ENCODE measurements at regions not wholly inside any gene's neighbourhood (a gene's known extent, or its start where the extent isn't known, plus 50 kb on each side); places are given as distances from the start of the nearest gene placed in this dataset.

DNA sequence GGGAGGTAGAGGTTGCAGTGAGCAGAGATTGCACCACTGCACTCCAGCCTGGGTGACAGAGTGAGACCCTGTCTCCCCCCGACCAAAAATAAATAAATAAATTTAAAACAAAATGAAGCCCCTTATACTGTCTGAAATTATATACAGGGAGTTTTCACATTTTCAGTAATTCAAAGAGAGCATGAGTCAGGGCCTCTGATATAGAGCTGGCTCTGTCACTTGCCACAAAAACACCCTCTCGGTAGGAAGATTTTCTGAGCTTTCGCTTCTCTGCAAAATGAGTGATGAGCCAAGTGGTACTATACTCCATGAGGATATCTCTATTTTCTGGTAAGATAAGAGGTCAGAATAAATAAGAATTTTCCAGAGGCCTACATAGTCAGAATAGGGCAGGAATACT, 462.9 kb downstream of the COG6 start:
- TF ChIP-seq, protein P1, sequence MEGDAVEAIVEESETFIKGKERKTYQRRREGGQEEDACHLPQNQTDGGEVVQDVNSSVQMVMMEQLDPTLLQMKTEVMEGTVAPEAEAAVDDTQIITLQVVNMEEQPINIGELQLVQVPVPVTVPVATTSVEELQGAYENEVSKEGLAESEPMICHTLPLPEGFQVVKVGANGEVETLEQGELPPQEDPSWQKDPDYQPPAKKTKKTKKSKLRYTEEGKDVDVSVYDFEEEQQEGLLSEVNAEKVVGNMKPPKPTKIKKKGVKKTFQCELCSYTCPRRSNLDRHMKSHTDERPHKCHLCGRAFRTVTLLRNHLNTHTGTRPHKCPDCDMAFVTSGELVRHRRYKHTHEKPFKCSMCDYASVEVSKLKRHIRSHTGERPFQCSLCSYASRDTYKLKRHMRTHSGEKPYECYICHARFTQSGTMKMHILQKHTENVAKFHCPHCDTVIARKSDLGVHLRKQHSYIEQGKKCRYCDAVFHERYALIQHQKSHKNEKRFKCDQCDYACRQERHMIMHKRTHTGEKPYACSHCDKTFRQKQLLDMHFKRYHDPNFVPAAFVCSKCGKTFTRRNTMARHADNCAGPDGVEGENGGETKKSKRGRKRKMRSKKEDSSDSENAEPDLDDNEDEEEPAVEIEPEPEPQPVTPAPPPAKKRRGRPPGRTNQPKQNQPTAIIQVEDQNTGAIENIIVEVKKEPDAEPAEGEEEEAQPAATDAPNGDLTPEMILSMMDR (IDR thresholded peaks at IDR 0.05), result no peak
- no peak for TF ChIP-seq POLR2A (IDR thresholded peaks at IDR 0.05)
